ENCODE measurements at regions not wholly inside any gene's neighbourhood (a gene's known extent, or its start where the extent isn't known, plus 50 kb on each side); places are given as distances from the start of the nearest gene placed in this dataset.

- Histone ChIP-seq H3K4ac (replicated peaks; ENCODE audit: insufficient read length, low read depth, low read length) (no peak overlapping the region), H3K23ac (ENCODE audit: insufficient read length) (no peak overlapping the region), H3K79me1 (ENCODE audit: low read depth, low read length) (no peaks in the 10 kb centered on the region), H3K27ac (ENCODE audit: low read depth, low read length) (no peak overlapping the region), H3K23me2 (ENCODE audit: low read depth, low read length) (no peaks in the 10 kb centered on the region), H2BK20ac (ENCODE audit: low read length) (no peak overlapping the region), H4K20me1 (replicated peaks in 1 of 2; ENCODE audit: control insufficient read depth in 1 of 2, insufficient read depth in 2 of 2, low read length in 2 of 2) (no peaks in the 10 kb centered on the region), H2BK15ac (ENCODE audit: low read length) (no peak overlapping the region), H3K4me3 (ENCODE audit: extremely low read depth in 1 of 4, insufficient read depth in 2 of 4, low read depth in 3 of 4, low read length in 4 of 4) (no peak overlapping the region), H3K27me3 (replicated peaks in 1 of 4; ENCODE audit: control insufficient read depth in 3 of 4, extremely low read depth in 1 of 4, insufficient read depth in 3 of 4, low read length in 3 of 4) (no peaks in the 10 kb centered on the region), H2BK120ac (replicated peaks; ENCODE audit: low read depth, low read length) (no peak overlapping the region), H3K56ac (replicated peaks; ENCODE audit: insufficient read length, low read depth, low read length) (no peak overlapping the region), H2BK5ac (ENCODE audit: low read depth, low read length) (no peak overlapping the region), H3K18ac (ENCODE audit: extremely low read depth, low read length) (no peak overlapping the region), H4K5ac (ENCODE audit: insufficient read length, low read depth, low read length) (no peak overlapping the region), H3K79me2 (ENCODE audit: control insufficient read depth in 1 of 2, insufficient read depth in 2 of 2, low read length in 2 of 2) (no peaks in the 10 kb centered on the region), H3K4me2 (ENCODE audit: insufficient read depth in 1 of 2, low read depth in 2 of 2, low read length in 2 of 2) (no peak overlapping the region), H2BK12ac (ENCODE audit: low read depth, low read length) (no peak overlapping the region), H4K8ac (ENCODE audit: extremely low read depth, insufficient read depth, low read length) (no peak overlapping the region), H3K36me3 (ENCODE audit: control insufficient read depth in 2 of 4, insufficient read depth in 4 of 4, low read length in 3 of 4) (no peaks in the 10 kb centered on the region), H3K9ac (replicated peaks in 1 of 4; ENCODE audit: extremely low read depth in 1 of 4, low read depth in 3 of 4, low read length in 3 of 4) (no peak overlapping the region), H4K91ac (replicated peaks; ENCODE audit: insufficient read length, low read length) (no peak overlapping the region), H2AK5ac (ENCODE audit: low read depth, low read length) (no peak overlapping the region), H3K9me3 (ENCODE audit: insufficient read depth in 2 of 2, low read depth in 1 of 2, low read length in 1 of 2) (no peaks in the 10 kb centered on the region), H3K4me1 (replicated peaks in 1 of 4; ENCODE audit: control insufficient read depth in 3 of 4, insufficient read depth in 4 of 4, low read length in 3 of 4) (no peaks in the 10 kb centered on the region), H3K14ac (ENCODE audit: insufficient read length) (no peak overlapping the region), H2AFZ (ENCODE audit: low read length) (no peak overlapping the region)
- TF ChIP-seq GTF2F1 (IDR thresholded peaks at IDR 0.05; ENCODE audit: borderline replicate concordance, low read depth, low read length) (no peak), POLR2A (IDR thresholded peaks at IDR 0.05; ENCODE audit: control extremely low read depth in 1 of 2, low read depth in 2 of 2, low read length in 2 of 2) (no peak), NANOG (IDR thresholded peaks at IDR 0.05; ENCODE audit: insufficient read depth, low read depth, low read length, poor library complexity, severe bottlenecking) (no peak), EZH2 (IDR thresholded peaks at IDR 0.05; ENCODE audit: low read depth, low read length, severe bottlenecking) (no peak), CHD2 (IDR thresholded peaks at IDR 0.05; ENCODE audit: low read length) (no peak), RAD21 (IDR thresholded peaks at IDR 0.05 in 1 of 2, conservative IDR thresholded peaks at IDR 0.05 in 1 of 2; ENCODE audit: low read depth in 2 of 2, low read length in 2 of 2) (no peak)
- CTCF ChIA-PET (ENCODE audit: partially characterized antibody): interaction anchor here (2.4 kb wide), 1 partner anchor 37 kb away, joined by 5 read pairs; no protein-coding TSS in a partner anchor
- 89% methylated on average over 1 of the region's 1 CpG; no CpG with 5 or more reads in 1 of the 2 experiments for WGBS, 2 experiments (ENCODE audit: extremely low coverage in 1 of 2, insufficient coverage in 1 of 2, insufficient read length in 1 of 2, insufficient replicate concordance in 2 of 2, low coverage in 1 of 2, low lambda C conversion rate in 2 of 2, missing lambda C conversion rate in 1 of 2)
- DNase-seq (ENCODE audit: low read depth in 1 of 2, low spot score in 2 of 2) (no peak), FAIRE-seq (no peak)
- POLR2A ChIA-PET (ENCODE audit: partially characterized antibody): interaction anchor here (0.9 kb wide), 1 partner anchor 9 kb away, joined by 4 read pairs; no protein-coding TSS in a partner anchor
Measured at GRCh38 chr3:18810306-18810661, 338.0 kb upstream of the KCNH8 start.

Data from H1 (cell line).